GM06990 (cell line): ENCODE measurements at regions not wholly inside any gene's neighbourhood (a gene's known extent, or its start where the extent isn't known, plus 50 kb on each side); places are given as distances from the start of the nearest gene placed in this dataset.

Source experiments
- DNase-seq: peaks from one replicate; pipeline ENCODE4 v3.0.0-alpha.2; 2011; ENCODE audit not compliant: insufficient read length; ENCODE audit errors: extremely low read depth
- H3K27me3 ChIP-seq: replicated peaks from 2 replicates; pipeline ENCODE4 v1.6.0; 2011; ENCODE audit warnings: low read length; ENCODE audit not compliant: control insufficient read depth, insufficient read depth
- H3K36me3 ChIP-seq: 2 replicates; pipeline ENCODE4 v1.5.1; 2011; ENCODE audit warnings: low read length; ENCODE audit not compliant: control insufficient read depth, insufficient read depth
- H3K4me3 ChIP-seq: replicated peaks from 2 replicates; pipeline ENCODE4 v1.5.1; 2011; ENCODE audit warnings: low read depth, mild to moderate bottlenecking, control low read depth, low read length
- TF ChIP-seq, protein P1 (sequence below): IDR thresholded peaks from 2 replicates; pipeline ENCODE4 v1.5.1; 2011; ENCODE audit warnings: low read length, control low read depth, mild to moderate bottlenecking, inconsistent platforms; ENCODE audit not compliant: insufficient read depth, poor library complexity, severe bottlenecking

DNA sequence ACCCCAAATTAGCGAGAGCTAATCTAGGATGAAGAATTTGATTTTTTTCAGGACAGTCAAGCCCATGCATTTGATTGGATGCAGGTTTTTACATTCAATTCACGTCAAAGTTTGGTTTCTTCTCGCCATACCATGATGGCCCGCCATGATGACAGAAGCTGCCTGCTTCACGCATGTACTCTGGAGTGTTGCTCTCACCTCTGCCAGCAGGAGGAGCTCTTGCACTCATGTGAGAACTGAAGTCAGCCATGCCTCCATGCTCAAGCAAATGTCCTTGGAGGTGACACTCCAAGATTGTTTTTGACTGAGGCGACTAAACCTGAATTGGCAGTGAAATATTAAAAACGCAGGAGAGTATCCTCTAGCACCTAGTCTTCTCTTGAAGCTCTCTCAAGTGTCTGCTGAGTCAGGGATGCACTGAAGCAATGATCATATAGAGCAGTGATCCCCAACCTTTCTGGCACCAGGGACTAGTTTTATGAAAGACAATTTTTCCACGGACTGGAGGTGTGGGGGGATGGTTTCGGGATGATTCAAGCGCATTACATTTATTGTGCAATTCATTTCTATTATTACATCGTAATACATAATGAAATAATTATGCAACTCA is 120.9 kb downstream of the SAMMSON start:
- Histone ChIP-seq H3K36me3 (no peaks in the 10 kb centered on the region), H3K4me3 (no peak overlapping the region), H3K27me3 (no peaks in the 10 kb centered on the region)
- TF ChIP-seq, protein P1, sequence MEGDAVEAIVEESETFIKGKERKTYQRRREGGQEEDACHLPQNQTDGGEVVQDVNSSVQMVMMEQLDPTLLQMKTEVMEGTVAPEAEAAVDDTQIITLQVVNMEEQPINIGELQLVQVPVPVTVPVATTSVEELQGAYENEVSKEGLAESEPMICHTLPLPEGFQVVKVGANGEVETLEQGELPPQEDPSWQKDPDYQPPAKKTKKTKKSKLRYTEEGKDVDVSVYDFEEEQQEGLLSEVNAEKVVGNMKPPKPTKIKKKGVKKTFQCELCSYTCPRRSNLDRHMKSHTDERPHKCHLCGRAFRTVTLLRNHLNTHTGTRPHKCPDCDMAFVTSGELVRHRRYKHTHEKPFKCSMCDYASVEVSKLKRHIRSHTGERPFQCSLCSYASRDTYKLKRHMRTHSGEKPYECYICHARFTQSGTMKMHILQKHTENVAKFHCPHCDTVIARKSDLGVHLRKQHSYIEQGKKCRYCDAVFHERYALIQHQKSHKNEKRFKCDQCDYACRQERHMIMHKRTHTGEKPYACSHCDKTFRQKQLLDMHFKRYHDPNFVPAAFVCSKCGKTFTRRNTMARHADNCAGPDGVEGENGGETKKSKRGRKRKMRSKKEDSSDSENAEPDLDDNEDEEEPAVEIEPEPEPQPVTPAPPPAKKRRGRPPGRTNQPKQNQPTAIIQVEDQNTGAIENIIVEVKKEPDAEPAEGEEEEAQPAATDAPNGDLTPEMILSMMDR = peak; percentile 97
- peak; percentile 38 for DNase-seq

DNA sequence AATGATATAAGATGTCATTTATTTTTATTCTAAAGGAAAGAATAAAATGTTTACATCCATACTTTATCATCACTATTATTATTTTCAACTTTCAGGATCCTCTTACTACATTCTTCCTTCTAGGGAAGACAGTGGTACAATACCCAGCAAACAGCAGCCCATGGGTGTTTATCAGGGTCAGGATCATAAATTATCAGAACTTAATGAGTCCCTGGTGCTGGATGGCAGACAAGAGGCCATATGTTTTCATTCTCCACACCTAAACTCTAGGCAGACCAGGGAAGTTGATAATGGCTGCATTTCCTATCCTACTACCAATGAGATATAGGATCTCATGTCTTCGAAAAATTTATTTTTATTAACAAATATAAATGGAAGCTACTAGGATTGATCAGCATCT is 127.7 kb downstream of the SAMMSON start:
- no peaks in the 10 kb centered on the region for H3K36me3 ChIP-seq
- no peak for DNase-seq
- H3K27me3 ChIP-seq = no peaks in the 10 kb centered on the region; the same call in 1 of the 2 replicates
- no peak overlapping the region for H3K4me3 ChIP-seq
- TF ChIP-seq, protein P1 = no peak

GRCh38 chr3:70137366-70137765 is 137.8 kb downstream of the SAMMSON start:
- no peaks in the 10 kb centered on the region for H3K27me3 ChIP-seq
- no peaks in the 10 kb centered on the region for H3K36me3 ChIP-seq
- no peak overlapping the region for H3K4me3 ChIP-seq
- no peak for DNase-seq
- TF ChIP-seq, protein P1 = no peak

DNA sequence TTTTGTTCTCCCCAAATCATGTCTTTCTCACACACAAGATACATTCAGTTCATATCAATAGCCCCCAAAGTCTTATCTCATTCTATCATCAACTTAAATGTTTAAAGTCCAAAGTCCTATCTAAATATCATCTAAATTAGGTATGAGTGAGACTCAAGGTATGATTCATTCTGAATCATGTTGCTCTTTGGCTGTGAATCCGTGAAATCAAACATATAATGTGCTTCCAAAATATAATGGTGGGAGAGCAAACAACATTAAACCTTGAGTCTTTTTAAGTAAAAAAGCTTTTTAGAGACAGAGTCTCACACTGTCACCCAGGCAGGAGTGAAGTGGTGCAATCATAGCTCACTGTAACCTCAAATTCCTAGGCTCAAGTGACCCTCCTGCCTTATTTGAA is 139.1 kb downstream of the SAMMSON start:
- Histone ChIP-seq H3K27me3 (no peaks in the 10 kb centered on the region), H3K36me3 (no peaks in the 10 kb centered on the region), H3K4me3 (no peak overlapping the region)
- DNase-seq = no peak
- TF ChIP-seq, protein P1 = no peak
